Stomach (tissue), 8 donors: ENCODE measurements at regions not wholly inside any gene's neighbourhood (a gene's known extent, or its start where the extent isn't known, plus 50 kb on each side); places are given as distances from the start of the nearest gene placed in this dataset.

ENCODE experiments used
- DNase-seq, 2 donors: peaks; one replicate each; pipeline versions ENCODE4 v3.0.0 to v3.0.0-alpha.2; 2013 to 2019
- H3K27ac ChIP-seq, 5 donors: fragments of 200-600 bp in 4 of 5; sonication (generic) in 4 of 5; one replicate each; pipeline ENCODE4 v1.5.1; 2013 to 2019; ENCODE audit warnings: mild to moderate bottlenecking in 1 of 5, moderate library complexity in 1 of 5
- H3K27me3 ChIP-seq, 3 donors: fragments of 200-600 bp; sonication (generic); one replicate each; pipeline ENCODE4 v1.5.1; 2017 to 2019; ENCODE audit warnings: mixed run types in 1 of 3
- H3K36me3 ChIP-seq, 4 donors: fragments of 200-600 bp; sonication (generic); 1 replicate in 3 of 4; 2 replicates in 1 of 4; pipeline ENCODE4 v1.5.1; 2016 to 2019
- H3K4me1 ChIP-seq, 4 donors: fragments of 200-600 bp; sonication (generic); one replicate each; pipeline ENCODE4 v1.5.1; 2016 to 2019
- H3K4me3 ChIP-seq, 4 donors: fragments of 200-600 bp; sonication (generic) in 3 of 4; one replicate each; pipeline ENCODE4 v1.5.1; 2016 to 2019; ENCODE audit warnings: mild to moderate bottlenecking in 1 of 4
- H3K9me3 ChIP-seq, 4 donors: fragments of 200-600 bp; sonication (generic); one replicate each; pipeline ENCODE4 v1.5.1; 2016 to 2019
- EP300 ChIP-seq: sonication (generic); formaldehyde crosslinking; IDR thresholded peaks from one replicate; pipeline ENCODE4 v1.6.1; 2017; ENCODE audit warnings: antibody characterized with exemption
- POLR2A ChIP-seq, 4 donors: fragments of 450-650 bp; IDR thresholded peaks; one replicate each; pipeline ENCODE4 v1.6.1; 2016; ENCODE audit warnings: antibody characterized with exemption in 4 of 4, control low read depth in 2 of 4, mild to moderate bottlenecking in 1 of 4, moderate library complexity in 1 of 4
- POLR2AphosphoS5 ChIP-seq, 3 donors: sonication (generic); formaldehyde crosslinking; IDR thresholded peaks; one replicate each; pipeline ENCODE4 v1.6.1; 2016; ENCODE audit warnings: antibody characterized with exemption in 3 of 3
- WGBS, 5 donors: extraction: QIAGEN DNeasy Blood & Tissue Kit in 3 of 5; methylation state at CpG; one replicate each; pipeline versions ENCODE4 v1.1.5 to v1.1.7; 2013 to 2018; 5-methylcytosine and 5-hydroxymethylcytosine counted together
- intact Hi-C: fragments of 100-400 bp; cut with DNase I; formaldehyde crosslinking; loops from one replicate; pipeline ENCODE4 v1.15.1; 2023; ENCODE audit warnings: low total_unique reads
- TF ChIP-seq, protein P1 (sequence below), 7 experiments: fragments of 450-650 bp in 4 of 7; fragments of 200-600 bp in 3 of 7; sonication (generic) in 3 of 7; IDR thresholded peaks; one replicate each; pipeline ENCODE4 v1.5.1; 2016 to 2019; ENCODE audit warnings: antibody characterized with exemption in 7 of 7, control low read depth in 2 of 7, mild to moderate bottlenecking in 1 of 7
- donor health status: healthy with polysubstance abuse.
- donor health status: Bipolar disorder and iron deficiency.
- donor health status: healthy.

DNA sequence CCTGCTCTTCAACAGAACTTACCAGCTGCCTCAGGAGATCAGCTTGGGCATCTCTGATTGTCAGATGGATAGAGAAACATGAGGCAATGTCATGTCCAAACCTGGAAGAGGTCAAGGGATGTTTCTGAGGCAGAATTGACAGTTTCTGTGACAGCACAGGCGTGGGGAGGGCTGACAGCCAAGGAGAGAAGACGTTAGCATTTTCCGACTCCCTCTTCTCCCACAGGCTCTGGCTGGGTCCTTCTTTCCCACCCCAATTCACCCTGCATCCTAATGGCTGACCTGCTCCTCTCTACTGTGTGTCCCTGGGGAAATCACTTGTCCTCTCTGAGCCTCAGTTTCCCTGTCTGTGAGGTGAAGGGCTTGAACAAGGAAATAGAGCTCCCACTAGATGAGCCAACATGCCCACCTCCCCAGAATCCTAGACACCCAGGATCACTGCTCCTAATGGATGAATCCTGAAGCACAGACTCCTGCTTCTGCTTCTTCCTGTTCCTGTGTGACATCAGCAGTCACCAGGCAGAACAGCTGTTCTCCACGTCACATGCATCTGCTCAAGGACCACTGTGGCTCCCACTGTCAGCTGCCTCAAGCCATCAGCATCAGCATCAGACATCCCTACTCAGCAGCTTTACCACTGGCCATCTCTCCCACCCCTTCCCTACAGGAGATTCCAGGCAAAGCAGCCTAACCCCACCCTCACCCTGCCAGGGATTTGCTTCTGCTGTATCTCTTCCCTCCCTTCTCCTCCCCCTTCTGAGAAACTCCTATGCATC lies 408.0 kb downstream of the MATN1 start:
- TF ChIP-seq, protein P1, sequence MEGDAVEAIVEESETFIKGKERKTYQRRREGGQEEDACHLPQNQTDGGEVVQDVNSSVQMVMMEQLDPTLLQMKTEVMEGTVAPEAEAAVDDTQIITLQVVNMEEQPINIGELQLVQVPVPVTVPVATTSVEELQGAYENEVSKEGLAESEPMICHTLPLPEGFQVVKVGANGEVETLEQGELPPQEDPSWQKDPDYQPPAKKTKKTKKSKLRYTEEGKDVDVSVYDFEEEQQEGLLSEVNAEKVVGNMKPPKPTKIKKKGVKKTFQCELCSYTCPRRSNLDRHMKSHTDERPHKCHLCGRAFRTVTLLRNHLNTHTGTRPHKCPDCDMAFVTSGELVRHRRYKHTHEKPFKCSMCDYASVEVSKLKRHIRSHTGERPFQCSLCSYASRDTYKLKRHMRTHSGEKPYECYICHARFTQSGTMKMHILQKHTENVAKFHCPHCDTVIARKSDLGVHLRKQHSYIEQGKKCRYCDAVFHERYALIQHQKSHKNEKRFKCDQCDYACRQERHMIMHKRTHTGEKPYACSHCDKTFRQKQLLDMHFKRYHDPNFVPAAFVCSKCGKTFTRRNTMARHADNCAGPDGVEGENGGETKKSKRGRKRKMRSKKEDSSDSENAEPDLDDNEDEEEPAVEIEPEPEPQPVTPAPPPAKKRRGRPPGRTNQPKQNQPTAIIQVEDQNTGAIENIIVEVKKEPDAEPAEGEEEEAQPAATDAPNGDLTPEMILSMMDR (IDR thresholded peaks at IDR 0.05) = no peak
- no peak for TF ChIP-seq POLR2A (IDR thresholded peaks at IDR 0.05)
- no peak for TF ChIP-seq EP300
- no peak for TF ChIP-seq POLR2AphosphoS5 (IDR thresholded peaks at IDR 0.05)
- peaks cover 0 to 85% (median 5%) of the 10 kb centered on the region in 3 donors for H3K27me3 ChIP-seq
- H3K4me3 ChIP-seq = no peak overlapping the region
- no peaks in the 10 kb centered on the region for H3K4me1 ChIP-seq
- intact Hi-C loops = no loop called here
- peak in 1 of 2 donors; percentile 10 for DNase-seq
- H3K36me3 ChIP-seq = no peaks in the 10 kb centered on the region
- 43 to 61% (median 57%) methylated on average over 4 of the region's 4 CpGs for WGBS, 5 donors
- H3K9me3 ChIP-seq = peaks cover 0 to 7% (median 2%) of the 10 kb centered on the region in 4 donors
- no peak overlapping the region for H3K27ac ChIP-seq

DNA sequence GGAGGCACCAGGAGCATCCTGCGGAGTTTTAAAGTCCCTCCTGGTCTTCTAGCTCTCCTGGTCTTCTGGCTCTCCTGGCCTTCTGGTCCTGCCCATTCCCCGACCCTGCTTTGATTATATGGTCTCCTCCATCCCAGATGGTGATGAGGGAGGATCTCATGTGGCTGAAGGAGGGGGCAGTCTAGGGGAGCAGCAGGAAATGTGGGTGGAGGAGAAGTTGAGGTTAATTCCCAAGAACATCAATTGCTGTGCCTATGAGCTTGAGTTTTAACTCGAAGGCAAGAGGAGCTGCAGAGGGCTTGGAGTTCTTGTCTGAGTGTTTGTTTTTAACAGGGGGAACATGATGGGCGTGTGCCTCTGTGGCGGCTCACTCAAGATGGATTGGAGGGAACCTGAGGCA lies 408.8 kb downstream of the MATN1 start:
- Histone ChIP-seq H3K27ac (no peak overlapping the region), H3K9me3 (peaks cover 0 to 7% (median 2%) of the 10 kb centered on the region in 4 donors), H3K4me1 (no peaks in the 10 kb centered on the region), H3K27me3 (peaks cover 0 to 77% (median 5%) of the 10 kb centered on the region in 3 donors), H3K36me3 (no peaks in the 10 kb centered on the region), H3K4me3 (no peak overlapping the region)
- TF ChIP-seq POLR2A (IDR thresholded peaks at IDR 0.05) (no peak), POLR2AphosphoS5 (IDR thresholded peaks at IDR 0.05) (no peak), EP300 (no peak)
- TF ChIP-seq, protein P1 (IDR thresholded peaks at IDR 0.05) = no peak
- DNase-seq = no peak
- intact Hi-C loops = no loop called here
- 44 to 63% (median 51%) methylated on average over 5 of the region's 5 CpGs for WGBS, 5 donors

DNA sequence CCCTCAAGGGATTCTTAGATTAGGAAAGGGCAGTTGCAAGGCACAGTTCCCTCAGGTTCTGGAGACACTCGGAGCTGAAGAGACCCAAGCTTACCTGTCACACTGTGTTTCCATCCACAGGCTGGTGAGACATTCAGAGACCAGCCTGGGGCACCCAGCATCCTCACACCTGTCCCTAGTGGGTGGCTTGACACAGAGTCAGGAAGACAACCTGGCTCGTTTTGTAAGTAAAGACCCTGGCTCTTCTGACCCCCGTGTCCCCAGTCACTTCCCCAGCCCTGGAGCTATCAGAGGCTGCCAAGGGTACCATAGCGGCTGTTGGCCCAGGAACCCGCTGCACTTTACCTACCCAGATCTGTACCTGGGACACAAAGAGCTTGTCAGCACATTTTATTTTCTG lies 409.8 kb downstream of the MATN1 start:
- Histone ChIP-seq H3K4me1 (no peaks in the 10 kb centered on the region), H3K27me3 (peaks cover 0 to 67% (median under 1%) of the 10 kb centered on the region in 3 donors), H3K36me3 (no peaks in the 10 kb centered on the region), H3K9me3 (peaks cover 0 to 7% (median 2%) of the 10 kb centered on the region in 4 donors), H3K27ac (no peak overlapping the region), H3K4me3 (no peak overlapping the region)
- intact Hi-C loops = no loop called here
- WGBS, 5 donors = 56 to 72% (median 67%) methylated on average over 4 to 5 of the region's 5 CpGs
- peak in 1 of 2 donors; percentile 16 for DNase-seq
- TF ChIP-seq POLR2AphosphoS5 (IDR thresholded peaks at IDR 0.05) (no peak), EP300 (no peak), POLR2A (IDR thresholded peaks at IDR 0.05) (no peak)
- TF ChIP-seq, protein P1 (IDR thresholded peaks at IDR 0.05) = no peak

DNA sequence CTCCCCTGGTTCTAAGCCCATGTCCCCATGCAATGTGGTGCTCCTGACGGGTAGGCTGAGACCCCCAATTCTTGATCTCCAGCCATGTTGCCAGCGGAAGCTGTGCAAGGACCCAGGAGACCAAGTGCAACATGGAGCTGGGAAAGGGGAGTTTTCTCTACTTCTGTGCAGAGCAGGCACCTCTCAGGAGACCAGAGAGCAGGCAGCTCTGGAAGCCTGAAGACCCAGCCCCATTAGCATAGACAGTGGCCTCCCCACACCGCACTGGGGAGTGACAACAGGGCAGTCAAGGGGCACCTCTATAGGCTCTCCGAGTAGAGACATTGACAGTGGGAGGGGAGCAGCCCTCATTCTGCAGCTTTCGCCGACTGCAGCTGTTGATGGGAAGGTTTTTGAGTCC lies 410.2 kb downstream of the MATN1 start:
- peaks cover 0 to 7% (median 2%) of the 10 kb centered on the region in 4 donors for H3K9me3 ChIP-seq
- H3K4me3 ChIP-seq = no peak overlapping the region
- no peak for TF ChIP-seq POLR2A (IDR thresholded peaks at IDR 0.05)
- no peak for TF ChIP-seq EP300
- no peak for TF ChIP-seq POLR2AphosphoS5 (IDR thresholded peaks at IDR 0.05)
- DNase-seq = no peak
- H3K4me1 ChIP-seq = no peaks in the 10 kb centered on the region
- H3K36me3 ChIP-seq = no peaks in the 10 kb centered on the region
- peaks cover 0 to 63% (median 0%) of the 10 kb centered on the region in 3 donors for H3K27me3 ChIP-seq
- no peak overlapping the region for H3K27ac ChIP-seq
- intact Hi-C loops = no loop called here
- WGBS, 5 donors = 76 to 90% (median 79%) methylated on average over 6 of the region's 6 CpGs

DNA sequence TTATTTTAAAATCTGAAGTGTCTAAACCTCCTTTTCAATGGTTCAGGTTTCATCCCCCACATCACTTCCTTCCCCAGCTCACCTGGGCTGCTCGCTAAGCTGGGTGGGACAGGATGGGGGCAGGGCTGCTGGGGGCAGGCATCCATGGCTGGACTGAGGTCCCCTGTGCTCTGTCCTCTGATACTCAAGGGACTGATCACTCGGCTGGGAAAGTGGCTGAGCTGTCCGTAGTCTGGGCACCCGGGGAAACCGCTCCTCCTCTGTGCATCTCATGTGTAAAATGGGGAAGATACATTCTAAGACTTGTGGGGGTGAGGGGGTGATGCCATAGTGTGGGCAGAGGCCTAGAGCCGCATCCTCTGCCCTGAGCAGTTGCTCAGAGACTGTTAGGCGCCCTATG lies 411.2 kb downstream of the MATN1 start:
- H3K4me3 ChIP-seq = no peak overlapping the region
- H3K27ac ChIP-seq = no peak overlapping the region
- peak in 1 of 2 donors; percentile 7 for DNase-seq
- no peaks in the 10 kb centered on the region for H3K36me3 ChIP-seq
- intact Hi-C loops = no loop called here
- TF ChIP-seq, protein P1 (IDR thresholded peaks at IDR 0.05) = no peak
- TF ChIP-seq EP300 (no peak), POLR2A (IDR thresholded peaks at IDR 0.05) (no peak), POLR2AphosphoS5 (IDR thresholded peaks at IDR 0.05) (no peak)
- H3K27me3 ChIP-seq = peaks cover 0 to 61% (median 0%) of the 10 kb centered on the region in 3 donors
- WGBS, 5 donors = 58 to 74% (median 69%) methylated on average over 7 of the region's 7 CpGs
- peaks cover 0 to 7% (median 2%) of the 10 kb centered on the region in 4 donors for H3K9me3 ChIP-seq
- no peaks in the 10 kb centered on the region for H3K4me1 ChIP-seq
